GM18526 (cell line): ENCODE measurements at regions not wholly inside any gene's neighbourhood (a gene's known extent, or its start where the extent isn't known, plus 50 kb on each side); places are given as distances from the start of the nearest gene placed in this dataset.

Source experiments
- POLR2A ChIP-seq: IDR thresholded peaks from 3 replicates; pipeline ENCODE4 v1.6.1; 2011; ENCODE audit not compliant: insufficient read length; ENCODE audit errors: extremely low read depth

- TF ChIP-seq POLR2A = no peak
These were observed 51.1 kb downstream of the HYCC1 start for GRCh38 chr7:22962775-22963350.

- no peak for TF ChIP-seq POLR2A
These were observed 55.2 kb downstream of the HYCC1 start for GRCh38 chr7:22958742-22959141.

- TF ChIP-seq POLR2A = no peak
These were observed 59.7 kb downstream of the HYCC1 start for GRCh38 chr7:22954251-22954650.

GRCh38 chr7:22952306-22953015 lies 61.5 kb downstream of the HYCC1 start:
- no peak for TF ChIP-seq POLR2A

- TF ChIP-seq POLR2A = no peak
These were observed 64.0 kb downstream of the HYCC1 start for GRCh38 chr7:22949944-22950343.

GRCh38 chr7:22949221-22949620 lies 64.7 kb downstream of the HYCC1 start:
- TF ChIP-seq POLR2A = no peak

GRCh38 chr7:22948770-22949169 lies 65.2 kb downstream of the HYCC1 start:
- TF ChIP-seq POLR2A = no peak

GRCh38 chr7:22945584-22945983 lies 68.3 kb downstream of the HYCC1 start:
- TF ChIP-seq POLR2A = no peak

GRCh38 chr7:22944510-22944909 lies 69.4 kb downstream of the HYCC1 start:
- no peak for TF ChIP-seq POLR2A

GRCh38 chr7:22944022-22944421 lies 69.9 kb downstream of the HYCC1 start:
- no peak for TF ChIP-seq POLR2A

- TF ChIP-seq POLR2A = no peak
These were observed 71.7 kb downstream of the HYCC1 start for GRCh38 chr7:22942191-22942590.

GRCh38 chr7:22939842-22940241 lies 74.1 kb downstream of the HYCC1 start:
- no peak for TF ChIP-seq POLR2A

- TF ChIP-seq POLR2A = no peak
These were observed 76.0 kb downstream of the HYCC1 start for GRCh38 chr7:22937946-22938345.

GRCh38 chr7:22936246-22936645 lies 77.7 kb downstream of the HYCC1 start:
- TF ChIP-seq POLR2A = no peak

- no peak for TF ChIP-seq POLR2A
These were observed 78.7 kb downstream of the HYCC1 start for GRCh38 chr7:22935269-22935668.

- TF ChIP-seq POLR2A = no peak
These were observed 79.4 kb downstream of the HYCC1 start for GRCh38 chr7:22934473-22935065.

GRCh38 chr7:22934023-22934422 lies 79.9 kb downstream of the HYCC1 start:
- no peak for TF ChIP-seq POLR2A
